ENCODE measurements at regions not wholly inside any gene's neighbourhood (a gene's known extent, or its start where the extent isn't known, plus 50 kb on each side); places are given as distances from the start of the nearest gene placed in this dataset.
"Not testable (repeated sequence)": the region's sequence is repeated elsewhere in the genome, so short reads cannot be mapped to it uniquely, and the experiment has no call there.

DNA sequence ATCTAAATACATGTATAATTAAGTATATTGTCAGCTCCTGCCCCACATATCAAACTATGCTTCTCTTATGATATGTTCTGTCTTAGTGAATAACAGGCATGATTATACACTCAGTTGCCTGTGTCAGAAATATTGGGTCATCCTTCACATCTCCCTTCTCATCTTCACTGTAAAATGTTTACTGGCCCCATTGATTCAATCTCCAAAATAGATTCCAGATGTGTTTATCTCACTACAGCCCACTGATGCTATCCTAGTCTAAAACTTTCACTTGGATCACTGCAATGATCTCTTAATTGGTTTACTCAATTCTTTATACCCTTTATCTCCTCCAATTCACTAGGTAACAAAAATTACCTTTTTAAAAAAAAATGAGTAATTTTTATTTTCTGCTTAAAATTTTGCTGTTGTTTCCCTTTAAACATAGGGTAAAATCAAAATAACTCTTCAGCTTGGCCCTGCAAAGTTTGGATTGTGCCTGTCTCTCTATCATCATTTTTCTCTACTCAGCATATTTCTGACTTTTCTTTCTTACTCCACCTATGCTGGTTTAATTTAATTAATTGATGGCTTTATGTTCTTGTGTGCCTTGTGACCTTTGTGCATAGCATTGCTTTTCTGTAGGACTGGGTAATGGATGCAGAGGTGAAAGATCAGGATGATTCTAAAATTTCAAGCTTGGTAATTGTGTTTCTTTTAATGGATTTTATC is 233.9 kb upstream of the FOXP2 start:
- DNase-seq (ENCODE audit: low spot score) = no peak

DNA sequence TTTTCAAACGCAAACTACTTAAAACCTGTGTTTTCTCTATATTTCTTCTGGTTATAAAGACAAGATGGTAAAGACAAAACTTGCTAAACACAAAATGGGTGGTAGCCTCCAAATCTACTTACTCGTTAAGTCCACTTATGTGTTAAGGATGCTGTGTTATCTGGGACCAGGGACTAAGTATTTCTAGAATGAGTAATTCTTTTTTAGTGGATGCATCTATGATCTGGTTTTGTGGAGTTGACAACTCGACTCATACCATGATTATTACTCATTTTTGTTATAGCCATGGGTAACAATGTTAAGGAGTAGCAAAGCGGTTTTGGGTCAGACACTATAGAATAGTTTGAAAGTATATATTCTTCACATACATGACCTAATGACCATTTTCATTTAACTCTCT is 239.5 kb upstream of the FOXP2 start:
- DNase-seq (ENCODE audit: low spot score) = no peak

DNA sequence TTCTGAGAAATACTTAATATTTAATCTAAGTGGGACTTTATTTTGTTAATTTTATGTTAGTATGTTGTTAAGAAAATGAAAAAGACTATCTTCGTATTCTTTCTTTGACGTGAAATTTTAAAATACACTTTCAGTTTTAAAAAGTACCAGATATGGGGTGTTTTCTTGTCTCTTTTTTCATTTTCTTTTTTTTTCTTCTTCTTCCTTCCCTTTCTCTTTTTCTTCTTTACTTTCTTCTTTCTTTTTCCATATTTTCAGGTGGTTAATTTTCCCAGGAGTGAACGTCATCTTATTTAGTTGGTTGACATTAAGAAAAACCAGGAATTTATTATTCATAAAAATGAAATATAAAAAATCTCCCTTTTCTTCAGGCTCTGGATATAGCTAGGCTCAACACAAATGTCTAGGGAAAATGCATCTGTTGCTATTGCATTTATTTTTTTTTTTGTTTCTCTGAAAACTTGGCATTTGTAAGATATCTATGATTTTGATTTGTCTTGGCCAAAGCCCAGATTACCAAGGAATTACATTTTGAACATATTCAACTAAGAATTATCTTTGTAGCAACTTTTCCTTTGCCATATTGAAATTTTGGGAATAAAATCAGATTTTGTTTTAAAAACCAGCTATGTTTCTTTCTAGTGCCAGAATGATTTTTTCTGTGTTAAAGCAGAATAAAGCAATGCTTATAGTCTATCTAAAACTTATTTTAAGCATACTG is 241.3 kb upstream of the FOXP2 start:
- no peak for DNase-seq (ENCODE audit: low spot score)

DNA sequence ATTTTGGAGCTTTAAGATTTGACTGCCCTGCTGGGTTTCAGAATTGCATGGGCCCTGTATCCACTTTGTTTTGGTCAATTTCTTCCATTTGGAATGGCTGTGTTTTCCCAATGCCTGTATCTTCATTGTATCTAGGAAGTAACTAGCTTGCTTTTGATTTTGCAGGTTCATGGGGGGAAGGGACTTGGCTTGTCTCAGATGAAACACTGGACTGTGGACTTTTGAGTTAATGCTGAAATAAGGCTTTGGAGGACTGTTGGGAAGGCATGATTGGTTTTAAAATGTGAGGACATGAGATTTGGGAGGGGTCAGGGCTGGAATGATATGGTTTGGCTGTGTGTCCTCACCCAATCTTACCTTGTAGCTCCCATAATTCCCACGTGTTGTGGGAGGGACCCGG is 245.2 kb upstream of the FOXP2 start:
- not testable (repeated sequence) for DNase-seq (ENCODE audit: low spot score)

DNA sequence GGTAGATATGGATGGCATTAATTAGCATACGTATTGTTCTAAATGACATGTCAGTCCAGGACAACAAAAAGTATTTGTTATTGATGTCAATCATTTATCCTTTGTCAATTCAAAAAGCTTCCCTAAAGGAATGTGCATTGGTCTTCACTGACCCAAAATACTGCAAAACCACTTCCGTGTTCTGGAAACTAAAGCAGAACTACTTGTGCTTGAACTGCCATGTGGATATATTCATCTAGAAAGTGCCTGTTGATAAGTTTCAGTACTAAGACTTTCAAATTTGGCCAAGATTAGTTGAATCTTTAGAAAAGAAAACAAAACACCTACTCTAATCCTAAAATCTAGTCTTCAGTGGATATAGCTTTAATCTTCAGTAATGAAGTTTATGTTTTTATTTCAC is 242.1 kb upstream of the PPP1R3A start:
- no peak for DNase-seq (ENCODE audit: low spot score)

DNA sequence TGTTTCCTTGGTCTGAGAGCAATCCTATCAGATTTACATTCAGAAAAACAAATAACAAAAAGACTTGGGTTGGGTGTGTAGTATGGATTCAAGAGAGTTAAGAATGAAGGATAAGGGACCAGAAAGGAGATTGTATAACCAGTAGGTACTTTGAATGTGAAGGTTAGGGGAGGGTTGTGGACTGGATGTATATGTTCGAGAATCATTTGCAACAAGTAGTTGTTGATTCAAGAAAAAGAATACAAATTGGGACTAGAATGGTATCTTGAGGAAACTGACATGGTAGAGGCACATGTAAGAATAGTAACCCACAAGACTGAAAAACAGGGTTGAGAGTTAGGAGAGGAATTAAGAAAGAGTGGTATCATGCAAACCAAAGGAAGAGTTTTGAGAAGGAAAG is 240.0 kb upstream of the PPP1R3A start:
- DNase-seq (ENCODE audit: low spot score) = no peak

DNA sequence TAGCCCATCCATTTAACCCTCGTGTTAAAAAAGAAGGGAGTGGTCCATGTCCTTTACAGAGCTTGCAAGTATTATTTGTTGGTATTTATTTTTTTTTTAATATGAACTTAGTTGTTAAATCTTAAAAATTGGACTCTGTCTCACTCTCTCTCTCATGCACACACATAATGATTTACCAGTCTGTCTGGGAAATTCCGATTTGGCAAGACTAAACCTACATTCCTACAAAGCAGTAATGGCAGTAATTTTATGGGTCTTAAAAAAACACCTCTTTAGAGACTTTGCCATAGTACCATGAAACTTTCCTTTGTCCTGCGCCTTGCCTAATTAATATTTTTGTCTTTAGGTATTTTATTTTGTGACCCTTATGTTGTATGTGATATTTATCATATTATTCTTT is 239.5 kb upstream of the PPP1R3A start:
- DNase-seq (ENCODE audit: low spot score) = no peak

DNA sequence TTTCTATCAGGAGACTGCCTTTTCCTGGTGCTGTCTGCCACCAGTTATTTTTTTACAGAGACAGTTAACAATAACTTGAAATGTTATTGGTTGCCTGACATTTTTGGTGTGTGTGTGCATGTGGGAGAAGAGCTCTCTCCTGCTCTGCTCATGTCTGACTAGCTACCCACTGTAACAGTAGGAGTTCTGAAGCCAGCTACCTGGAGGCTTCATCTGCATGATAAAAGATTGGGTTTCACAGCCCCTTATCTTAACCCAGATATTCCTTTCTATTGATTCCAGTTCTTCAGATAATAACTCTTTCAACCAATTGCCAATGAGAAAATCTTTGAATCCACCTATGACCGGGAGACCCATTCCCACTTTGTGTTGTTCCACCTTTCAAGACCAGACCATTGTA is 237.4 kb upstream of the PPP1R3A start:
- DNase-seq (ENCODE audit: low spot score) = no peak

DNA sequence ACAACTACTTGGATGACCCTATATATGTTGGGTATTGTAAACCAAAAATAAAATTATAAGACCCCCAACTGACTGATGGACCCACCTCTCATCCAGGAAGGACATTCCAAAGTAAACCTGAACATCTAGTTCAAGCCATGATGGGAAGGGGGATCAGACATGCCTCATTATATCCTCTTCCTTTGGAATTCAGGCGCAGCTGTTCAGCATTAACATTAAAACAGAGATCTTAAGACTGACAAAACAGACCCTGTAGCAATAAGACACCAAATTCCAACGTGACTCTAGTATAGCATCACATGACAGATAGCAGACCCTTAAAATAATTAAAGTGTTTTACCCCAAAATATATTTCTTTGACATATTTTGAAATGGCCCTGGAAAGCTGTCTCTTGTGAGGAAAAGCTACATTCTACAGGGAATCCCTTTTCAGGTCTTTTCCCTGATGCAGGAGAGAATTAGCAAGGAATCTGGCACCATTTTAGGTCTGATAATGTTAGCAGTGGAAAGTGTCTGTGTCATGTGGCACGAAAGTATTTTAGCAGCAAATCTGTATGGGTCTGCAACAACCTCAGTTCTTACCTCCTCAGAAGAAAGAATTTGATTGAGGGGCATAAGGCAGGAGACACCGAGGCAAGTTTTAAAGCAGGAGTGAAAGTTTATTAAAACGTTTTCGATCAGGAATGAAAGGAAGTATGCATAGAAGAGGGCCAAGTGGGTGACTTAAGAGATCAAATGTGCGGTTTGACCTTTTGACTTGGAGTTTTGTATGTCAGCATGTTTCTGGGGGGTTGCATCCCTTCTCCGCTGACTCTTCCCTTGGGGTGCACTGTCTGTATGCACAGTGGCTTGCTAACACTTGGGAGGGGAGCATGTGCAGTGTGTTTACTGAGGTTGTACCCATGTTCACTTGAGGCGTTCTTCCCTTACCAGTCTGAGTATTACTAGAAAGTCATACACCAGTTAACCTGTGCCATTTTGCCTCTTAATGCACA is 236.6 kb upstream of the PPP1R3A start:
- DNase-seq (ENCODE audit: low spot score) = no peak

DNA sequence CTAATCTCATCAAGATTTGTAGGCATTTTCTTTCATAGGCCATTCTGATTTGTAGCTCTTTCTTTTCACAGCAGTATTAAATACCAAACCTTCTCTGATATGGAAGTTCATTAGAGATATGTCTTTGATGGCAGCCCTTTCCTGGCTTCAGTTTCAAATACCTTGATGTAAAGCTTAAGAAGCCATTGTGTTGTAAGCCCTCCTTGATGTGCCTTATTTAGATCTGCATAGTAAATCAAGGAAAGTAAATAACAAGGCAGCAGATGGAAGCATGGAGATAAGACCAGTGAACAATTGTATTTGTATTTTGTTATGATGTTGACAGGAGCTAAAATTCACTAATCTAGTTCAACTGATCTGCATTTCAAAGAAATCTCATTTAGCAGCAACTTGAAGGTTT is 234.9 kb upstream of the PPP1R3A start:
- DNase-seq (ENCODE audit: low spot score) = no peak

DNA sequence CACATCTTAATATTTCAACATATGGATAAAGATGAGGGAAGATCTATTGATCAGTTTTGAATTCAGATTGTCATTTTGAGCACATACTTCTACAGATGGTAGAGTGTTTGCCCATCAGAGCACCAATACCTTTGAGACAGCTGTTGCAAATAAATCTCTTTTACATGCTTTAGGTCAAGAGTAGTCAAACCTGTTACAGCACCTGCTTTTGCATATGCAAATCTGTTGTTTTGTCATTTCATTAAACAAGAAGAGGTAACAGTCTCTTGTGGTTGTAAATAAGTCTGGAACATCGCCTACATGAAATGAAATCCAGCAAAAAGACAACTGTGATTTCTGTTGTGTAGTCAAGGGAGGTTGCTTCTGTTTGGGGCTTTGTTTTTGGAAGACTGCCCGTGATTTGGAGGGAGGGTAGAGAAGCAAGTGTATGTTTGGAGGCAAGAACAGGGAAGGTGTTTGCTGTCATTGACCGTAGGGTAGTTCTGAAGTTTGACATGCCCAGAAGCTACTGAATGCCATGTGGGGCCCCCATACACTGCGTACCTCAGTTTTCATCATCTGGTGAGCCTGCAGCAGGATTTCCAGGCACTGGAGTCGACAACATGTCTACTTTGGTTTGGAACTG is 233.6 kb upstream of the PPP1R3A start:
- no peak for DNase-seq (ENCODE audit: low spot score)

DNA sequence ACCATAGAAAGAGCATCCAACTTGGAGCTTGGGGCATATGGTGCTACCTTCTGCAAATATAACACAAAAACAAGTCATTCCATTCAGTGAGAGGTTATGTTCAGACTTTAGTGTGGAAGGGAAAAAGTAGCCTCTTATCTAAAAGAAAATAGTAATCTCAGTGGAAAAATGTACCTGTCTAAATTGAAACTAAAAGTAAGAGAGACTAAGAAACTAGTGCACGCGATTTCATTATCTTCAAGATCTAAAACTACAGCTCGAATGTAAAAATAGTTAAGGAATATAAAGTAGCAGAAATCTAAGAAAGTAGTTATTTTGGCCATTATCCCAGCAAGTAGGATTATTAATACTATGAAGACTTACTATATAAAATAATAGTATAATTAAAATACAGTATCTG is 233.0 kb upstream of the PPP1R3A start:
- no peak for DNase-seq (ENCODE audit: low spot score)

DNA sequence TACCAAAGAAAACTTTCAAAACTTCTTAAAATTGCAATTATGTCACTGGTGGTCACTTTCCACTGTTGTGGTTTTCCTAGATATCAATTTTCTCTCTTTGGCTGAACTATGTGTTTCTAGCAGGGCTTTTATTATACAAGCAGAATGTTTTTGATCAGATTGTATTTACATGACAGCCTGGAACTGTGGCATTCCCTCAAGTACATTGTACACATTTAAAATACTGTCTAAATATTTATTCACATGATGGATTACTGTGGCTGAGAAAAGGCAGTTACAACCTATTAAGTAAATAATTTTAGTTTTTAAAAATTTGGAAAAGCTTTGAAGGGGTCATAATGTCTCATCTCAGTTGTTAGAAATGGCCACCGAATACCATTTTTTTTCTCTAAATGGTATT is 231.9 kb upstream of the PPP1R3A start:
- no peak for DNase-seq (ENCODE audit: low spot score)

DNA sequence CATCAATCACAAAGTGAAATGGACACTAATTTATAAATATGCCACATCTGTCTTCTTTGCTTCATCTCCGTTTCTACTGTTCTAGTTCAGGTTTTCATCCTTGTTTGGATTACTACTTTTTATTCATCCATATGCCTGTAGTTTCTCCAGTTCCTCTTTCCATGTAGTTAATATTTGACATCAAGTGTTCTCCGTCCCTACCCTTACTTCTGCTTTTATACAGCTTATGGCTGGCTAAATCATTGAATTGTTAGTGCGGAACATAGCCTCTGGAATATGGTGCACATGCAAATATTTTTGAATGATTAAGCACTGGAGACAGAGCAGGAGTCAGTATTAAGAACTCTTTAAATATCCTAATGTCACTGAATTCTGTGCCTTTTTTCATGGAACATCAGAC is 230.0 kb upstream of the PPP1R3A start:
- no peak for DNase-seq (ENCODE audit: low spot score)

DNA sequence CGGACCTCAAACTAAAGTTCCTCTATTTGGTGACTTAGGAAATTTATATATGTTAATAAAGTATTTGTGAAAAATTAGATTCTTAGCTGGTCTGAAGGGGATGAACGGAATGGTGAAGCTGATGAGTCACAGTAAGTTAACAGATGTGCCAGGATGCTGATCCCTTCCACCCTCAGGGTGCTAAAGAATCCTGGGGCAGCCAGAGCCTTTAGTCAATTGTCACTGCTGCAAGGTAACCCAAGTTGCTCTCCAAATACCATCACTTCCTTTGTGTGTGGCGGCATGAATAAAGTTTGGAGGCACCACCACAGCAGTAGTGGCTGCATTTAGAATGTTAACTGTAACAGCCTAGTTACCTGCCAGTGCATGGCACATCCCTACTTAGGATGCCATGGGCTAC is 222.6 kb upstream of the PPP1R3A start:
- DNase-seq (ENCODE audit: low spot score) = no peak

DNA sequence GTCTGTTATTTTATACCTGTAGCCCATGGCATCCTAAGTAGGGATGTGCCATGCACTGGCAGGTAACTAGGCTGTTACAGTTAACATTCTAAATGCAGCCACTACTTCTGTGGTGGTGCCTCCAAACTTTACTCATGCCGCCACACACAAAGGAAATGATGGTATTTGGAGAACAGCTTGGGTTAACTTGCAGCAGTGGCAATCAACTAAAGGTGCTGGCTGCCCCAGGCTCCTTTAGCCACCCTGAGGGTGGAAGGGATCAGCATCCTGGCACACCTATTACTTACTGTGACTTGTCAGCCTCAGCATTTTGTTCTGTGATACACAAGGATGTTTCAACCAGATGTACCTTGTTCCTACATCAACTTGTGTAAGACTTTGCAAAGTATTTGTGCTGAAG is 221.8 kb upstream of the PPP1R3A start:
- DNase-seq (ENCODE audit: low spot score) = no peak

DNA sequence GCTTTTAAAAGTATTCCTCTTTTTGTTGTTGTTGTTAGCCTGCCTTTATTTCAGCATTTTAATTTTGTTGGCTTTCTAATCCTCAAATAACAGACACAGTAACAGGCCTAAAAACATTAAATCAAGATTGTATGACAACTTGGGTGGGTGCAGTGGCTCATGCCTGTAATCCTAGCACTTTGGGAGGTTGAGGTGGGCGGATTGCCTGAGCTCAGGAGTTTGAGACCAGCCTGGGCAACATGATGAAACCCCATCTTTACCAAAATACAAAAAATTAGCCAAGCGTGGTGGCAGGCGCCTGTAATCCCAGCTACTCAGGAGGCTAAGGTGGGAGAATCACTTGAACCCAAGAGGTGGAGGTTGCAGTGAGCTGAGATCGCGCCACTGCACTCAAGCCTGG is 220.9 kb upstream of the PPP1R3A start:
- DNase-seq (ENCODE audit: low spot score) = not testable (repeated sequence)

DNA sequence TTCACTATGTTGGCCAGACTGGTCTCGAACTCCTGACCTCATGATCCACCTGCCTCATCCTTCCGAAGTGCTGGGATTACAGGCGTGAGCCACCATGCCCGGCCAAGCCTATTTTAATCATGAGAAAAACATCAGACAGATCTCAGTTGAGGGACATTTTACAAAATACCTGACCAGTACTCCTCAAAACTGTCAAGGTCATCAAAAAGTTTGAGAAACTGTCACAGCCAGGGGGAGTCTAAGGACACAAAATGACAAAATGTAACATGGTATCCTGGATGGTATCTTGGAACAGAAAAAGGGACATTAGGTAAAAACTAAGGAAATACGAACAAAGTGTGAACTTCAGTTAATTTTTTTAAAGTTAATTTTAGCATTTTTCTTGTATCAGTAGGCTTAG is 219.8 kb upstream of the PPP1R3A start:
- no peak for DNase-seq (ENCODE audit: low spot score)

DNA sequence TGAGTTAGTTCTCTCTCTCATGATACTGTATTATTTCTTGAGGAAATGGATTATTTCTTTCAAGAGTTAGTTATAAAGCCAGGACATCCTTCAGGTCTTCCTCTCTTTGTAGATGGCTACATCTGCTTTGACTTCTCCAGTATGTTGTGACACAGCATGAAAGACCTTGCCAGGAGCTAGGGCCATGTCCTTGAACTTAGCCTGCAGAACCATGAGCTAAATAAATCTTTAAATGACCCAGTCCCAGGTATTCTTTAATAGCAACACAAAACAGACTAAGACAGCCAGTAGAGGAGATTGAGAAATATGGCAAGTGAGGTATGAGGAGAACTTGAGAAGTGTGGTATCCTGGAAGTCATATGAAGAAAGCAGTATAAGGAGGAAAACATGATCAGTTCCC is 214.9 kb upstream of the PPP1R3A start:
- DNase-seq (ENCODE audit: low spot score) = no peak

DNA sequence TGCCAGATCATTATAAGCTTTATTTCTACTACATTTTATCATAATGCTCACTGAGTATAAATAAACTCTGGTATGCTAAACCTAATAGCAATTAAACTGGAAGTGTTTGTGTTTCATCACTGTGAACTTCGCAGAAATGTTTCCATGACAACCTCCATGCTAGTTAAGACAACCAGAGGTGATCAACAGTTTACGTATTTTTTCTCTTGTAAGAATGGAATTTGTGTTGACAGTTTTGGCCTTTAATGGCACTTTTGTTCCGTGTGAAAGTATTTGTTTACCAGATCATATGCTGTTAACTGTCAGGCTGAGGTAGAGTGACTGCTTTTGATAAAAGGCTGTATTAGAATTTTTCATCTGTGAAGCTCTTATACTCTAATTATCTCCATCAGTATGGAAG is 212.1 kb upstream of the PPP1R3A start:
- DNase-seq (ENCODE audit: low spot score) = no peak

DNA sequence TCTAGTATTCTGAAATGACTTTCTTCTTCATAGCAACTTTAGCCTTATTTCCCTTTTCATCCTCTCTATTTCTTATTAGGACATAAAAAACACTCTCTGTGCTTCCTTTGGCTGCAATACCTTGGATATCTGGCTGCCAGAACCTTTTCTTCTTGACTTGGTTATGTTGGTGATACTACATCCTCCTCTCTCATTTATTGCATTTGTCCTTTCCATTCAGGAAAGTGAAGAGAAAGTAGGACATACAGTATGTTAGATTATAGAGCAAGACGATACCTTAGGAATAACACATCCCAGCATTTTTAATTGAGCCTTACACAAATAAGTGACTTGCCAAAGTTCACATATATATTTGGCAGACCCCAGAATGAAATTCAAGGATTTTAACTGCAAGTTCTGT is 210.1 kb upstream of the PPP1R3A start:
- no peak for DNase-seq (ENCODE audit: low spot score)

DNA sequence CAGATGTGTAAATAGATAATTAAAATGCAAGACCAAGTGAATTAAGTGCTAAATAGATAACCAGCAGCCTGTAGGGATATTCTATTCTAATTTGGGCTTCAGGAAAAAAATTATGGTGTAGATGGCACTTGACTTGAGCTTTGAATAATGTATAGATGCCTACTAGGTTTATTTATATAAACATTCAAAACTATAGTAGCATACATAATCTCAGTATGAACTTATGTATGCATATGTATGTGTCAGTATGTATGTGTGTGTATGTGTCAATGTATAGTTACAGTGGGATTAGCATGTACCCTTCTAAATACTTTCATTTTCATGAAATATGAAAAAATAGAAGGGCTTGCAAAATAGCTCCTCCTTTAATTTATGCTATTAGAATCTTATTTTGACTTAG is 207.3 kb upstream of the PPP1R3A start:
- DNase-seq (ENCODE audit: low spot score) = no peak

Measured in H4 (cell line).